SK-N-SH (cell line): ENCODE measurements at regions not wholly inside any gene's neighbourhood (a gene's known extent, or its start where the extent isn't known, plus 50 kb on each side); places are given as distances from the start of the nearest gene placed in this dataset.

Source experiments
- CTCF ChIA-PET: fragments of 300-600, 350-600 bp; formaldehyde crosslinking; extraction: SDS; loops from one replicate; lab custom pipeline; 2021; lab: Yijun Ruan, JAX
- POLR2A ChIA-PET: fragments of 350-600 bp; sonication (Branson Sonifier 250); formaldehyde crosslinking; extraction: SDS; loops from one replicate; lab custom pipeline; 2020; ENCODE audit warnings: antibody characterized with exemption, inconsistent platforms; lab: Yijun Ruan, JAX
- DNase-seq: peaks from one replicate; pipeline ENCODE4 v3.0.0; 2012
- H2AFZ ChIP-seq: fragments of 200-600 bp; sonication (generic); 2 replicates; pipeline ENCODE4 v1.8.1; 2016; ENCODE audit warnings: antibody characterized with exemption, mild to moderate bottlenecking, low read depth
- H3F3A ChIP-seq: fragments of 200-600 bp; sonication (generic); replicated peaks from 2 replicates; pipeline ENCODE3; 2016; ENCODE audit warnings: antibody characterized with exemption, mild to moderate bottlenecking; ENCODE audit not compliant: insufficient read depth
- H3K27ac ChIP-seq, 2 experiments: fragments of 200-500 bp in 1 of 2; fragments of 200-600 bp in 1 of 2; sonication (Bioruptor generic) in 1 of 2; sonication (generic), shearing (Covaris generic) in 1 of 2; 2 replicates each; pipeline versions ENCODE4 v1.5.1 to v1.6.1; 2014 to 2016; ENCODE audit warnings: low read depth in 2 of 2, inconsistent platforms in 1 of 2, low read length in 1 of 2, mild to moderate bottlenecking in 1 of 2, mixed read lengths in 1 of 2
- H3K27me3 ChIP-seq: fragments of 200-600 bp; sonication (generic), shearing (Covaris generic); 2 replicates; pipeline ENCODE4 v1.6.1; 2016; ENCODE audit warnings: mixed run types; ENCODE audit not compliant: insufficient read depth
- H3K36me3 ChIP-seq, 2 experiments: fragments of 200-500 bp in 1 of 2; fragments of 200-600 bp in 1 of 2; sonication (Bioruptor generic) in 1 of 2; sonication (generic) in 1 of 2; replicated peaks in 1 of 2; 2 replicates each; pipeline versions ENCODE3 to v1.5.1; 2014 to 2016; ENCODE audit warnings: low read length in 1 of 2, mild to moderate bottlenecking in 1 of 2; ENCODE audit not compliant: insufficient read depth in 2 of 2, control insufficient read depth in 1 of 2
- H3K4me1 ChIP-seq, 2 experiments: fragments of 200-500 bp in 1 of 2; fragments of 200-600 bp in 1 of 2; sonication (Bioruptor generic) in 1 of 2; sonication (generic), shearing (Covaris generic) in 1 of 2; 2 replicates each; pipeline versions ENCODE4 v1.5.1 to v1.6.1; 2014 to 2016; ENCODE audit warnings: low read depth in 1 of 2, low read length in 1 of 2, mixed run types in 1 of 2; ENCODE audit not compliant: insufficient read depth in 2 of 2, control insufficient read depth in 1 of 2
- H3K4me2 ChIP-seq: fragments of 200-600 bp; sonication (generic), shearing (Covaris generic); 2 replicates; pipeline ENCODE4 v1.6.1; 2017; ENCODE audit warnings: mixed run types
- H3K4me3 ChIP-seq, 2 experiments: fragments of 200-500 bp in 1 of 2; fragments of 200-600 bp in 1 of 2; sonication (Bioruptor generic) in 1 of 2; sonication (generic), shearing (Covaris generic) in 1 of 2; 2 replicates each; pipeline versions ENCODE4 v1.5.1 to v1.8.1; 2014 to 2016; ENCODE audit warnings: low read depth in 2 of 2, inconsistent platforms in 1 of 2, low read length in 1 of 2, mild to moderate bottlenecking in 1 of 2, mixed read lengths in 1 of 2, moderate library complexity in 1 of 2
- H3K79me2 ChIP-seq: fragments of 200-600 bp; sonication (generic); 2 replicates; pipeline ENCODE4 v1.8.1; 2017; ENCODE audit warnings: mild to moderate bottlenecking; ENCODE audit not compliant: insufficient read depth
- H3K9ac ChIP-seq: fragments of 200-600 bp; sonication (generic); 2 replicates; pipeline ENCODE4 v1.6.1; 2017; ENCODE audit warnings: mixed run types
- H3K9me2 ChIP-seq: fragments of 200-600 bp; sonication (generic); 2 replicates; pipeline ENCODE4 v1.6.1; 2017; ENCODE audit warnings: mixed run types
- H3K9me3 ChIP-seq: fragments of 200-600 bp; sonication (generic); 2 replicates; pipeline ENCODE4 v1.6.1; 2017; ENCODE audit warnings: mixed run types, mild to moderate bottlenecking, moderate library complexity
- H4K20me1 ChIP-seq: fragments of 200-600 bp; sonication (generic); 2 replicates; pipeline ENCODE4 v1.6.1; 2017; ENCODE audit warnings: mild to moderate bottlenecking, mixed run types; ENCODE audit not compliant: insufficient read depth
- CHD2 ChIP-seq: fragments of 150-350 bp; IDR thresholded peaks from 2 replicates; pipeline ENCODE4 v1.6.1; 2018; ENCODE audit warnings: low read length; ENCODE audit not compliant: partially characterized antibody
- ELF1 ChIP-seq: IDR thresholded peaks from 2 replicates; pipeline ENCODE4 v1.4.0; 2012
- EZH2phosphoT487 ChIP-seq: fragments of 200-600 bp; sonication (generic); IDR thresholded peaks from 2 replicates; pipeline ENCODE4 v1.6.1; 2017; ENCODE audit warnings: low read depth, mixed run types, mild to moderate bottlenecking, antibody characterized with exemption, moderate library complexity, borderline replicate concordance
- FOSL2 ChIP-seq: IDR thresholded peaks from 2 replicates; pipeline ENCODE4 v1.4.0; 2012; ENCODE audit warnings: low read depth, mild to moderate bottlenecking, moderate library complexity, borderline replicate concordance
- FOXJ3 ChIP-seq: sonication (generic); formaldehyde crosslinking; IDR thresholded peaks from 2 replicates; pipeline ENCODE4 v1.5.1; 2020; ENCODE audit warnings: mild to moderate bottlenecking, missing genetic modification reagents
- FOXM1 ChIP-seq: IDR thresholded peaks from 2 replicates; pipeline ENCODE4 v1.4.0; 2012; ENCODE audit warnings: low read depth, mild to moderate bottlenecking
- GABPA ChIP-seq: IDR thresholded peaks from 2 replicates; pipeline ENCODE4 v1.4.0; 2012; ENCODE audit warnings: low read depth, mild to moderate bottlenecking
- MEF2A ChIP-seq: IDR thresholded peaks from 2 replicates; pipeline ENCODE4 v1.4.0; 2012; ENCODE audit warnings: low read depth, borderline replicate concordance
- MXI1 ChIP-seq: IDR thresholded peaks from 2 replicates; pipeline ENCODE4 v1.6.1; 2012; ENCODE audit warnings: mild to moderate bottlenecking, low read depth, low read length, improper control_type of control experiment
- NRF1 ChIP-seq: IDR thresholded peaks from 2 replicates; pipeline ENCODE4 v1.6.1; 2012; ENCODE audit warnings: low read depth, mild to moderate bottlenecking, low read length
- PBX3 ChIP-seq: IDR thresholded peaks from 2 replicates; pipeline ENCODE4; 2012
- POLR2AphosphoS5 ChIP-seq: IDR thresholded peaks from 2 replicates; pipeline ENCODE4 v1.6.1; 2012; ENCODE audit warnings: low read depth, low read length
- RAD21 ChIP-seq: IDR thresholded peaks from 2 replicates; pipeline ENCODE4 v1.6.1; 2012; ENCODE audit warnings: mild to moderate bottlenecking, low read length
- RFX5 ChIP-seq: IDR thresholded peaks from 2 replicates; pipeline ENCODE4 v1.6.1; 2012; ENCODE audit warnings: mild to moderate bottlenecking, improper control_type of control experiment, low read length
- RXRA ChIP-seq: IDR thresholded peaks from 2 replicates; pipeline ENCODE4 v1.4.0; 2012; ENCODE audit warnings: low read depth, mild to moderate bottlenecking, borderline replicate concordance
- SIN3A ChIP-seq: IDR thresholded peaks from 2 replicates; pipeline ENCODE4 v1.6.1; 2012; ENCODE audit warnings: low read depth, mild to moderate bottlenecking, low read length, moderate library complexity, borderline replicate concordance
- SMC3 ChIP-seq: IDR thresholded peaks from 2 replicates; pipeline ENCODE4 v1.6.1; 2012; ENCODE audit warnings: low read depth, low read length, improper control_type of control experiment
- TAF1 ChIP-seq: IDR thresholded peaks from 2 replicates; pipeline ENCODE4 v1.6.1; 2012; ENCODE audit warnings: low read depth, mild to moderate bottlenecking, low read length, moderate library complexity, borderline replicate concordance
- TCF12 ChIP-seq: IDR thresholded peaks from 2 replicates; pipeline ENCODE4 v1.4.0; 2012
- USF1 ChIP-seq: IDR thresholded peaks from 2 replicates; pipeline ENCODE4 v1.4.0; 2012; ENCODE audit warnings: low read depth, borderline replicate concordance
- YY1 ChIP-seq: IDR thresholded peaks from 2 replicates; pipeline ENCODE4 v1.4.0; 2012; ENCODE audit warnings: low read depth, mild to moderate bottlenecking
- ZBTB33 ChIP-seq: IDR thresholded peaks from 2 replicates; pipeline ENCODE4 v1.4.0; 2012; ENCODE audit warnings: low read depth, borderline replicate concordance
- WGBS: methylation state at CpG from one replicate; pipeline ENCODE4 v1.1.6; 2017; ENCODE audit warnings: low lambda C conversion rate; 5-methylcytosine and 5-hydroxymethylcytosine counted together
- TF ChIP-seq, protein P1 (sequence below): fragments of 150-350 bp; IDR thresholded peaks from 2 replicates; pipeline ENCODE4 v1.6.1; 2017; ENCODE audit warnings: antibody characterized with exemption, low read length, low read depth, borderline replicate concordance
- TF ChIP-seq, protein P2 (sequence below): fragments of 150-350 bp; IDR thresholded peaks from 2 replicates; pipeline ENCODE4 v1.6.1; 2016; ENCODE audit warnings: mild to moderate bottlenecking, low read depth, low read length

DNA sequence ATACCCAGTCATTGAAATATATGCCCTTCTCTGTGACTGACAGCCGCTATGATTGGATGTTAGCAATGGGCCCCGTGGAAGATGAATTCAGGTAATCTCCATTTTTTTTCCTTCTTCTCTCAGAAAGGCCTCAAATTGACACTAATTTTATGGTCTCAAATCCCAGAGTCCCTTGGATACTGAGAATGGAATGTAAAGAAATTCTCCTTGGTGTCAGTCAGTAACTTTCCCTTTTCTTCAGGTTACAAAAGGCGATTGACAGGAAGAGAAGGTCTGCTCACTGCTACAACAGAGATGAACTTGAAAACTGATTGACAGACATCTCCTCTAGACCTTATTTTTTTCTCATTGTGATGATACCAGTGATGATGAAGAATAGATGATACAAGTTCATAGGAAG lies 748.3 kb downstream of the MAT2B start (continued):
- TF ChIP-seq RFX5 (no peak), RAD21 (no peak), EZH2phosphoT487 (no peak), CHD2 (no peak), TAF1 (no peak), POLR2AphosphoS5 (no peak), RXRA (no peak)

DNA sequence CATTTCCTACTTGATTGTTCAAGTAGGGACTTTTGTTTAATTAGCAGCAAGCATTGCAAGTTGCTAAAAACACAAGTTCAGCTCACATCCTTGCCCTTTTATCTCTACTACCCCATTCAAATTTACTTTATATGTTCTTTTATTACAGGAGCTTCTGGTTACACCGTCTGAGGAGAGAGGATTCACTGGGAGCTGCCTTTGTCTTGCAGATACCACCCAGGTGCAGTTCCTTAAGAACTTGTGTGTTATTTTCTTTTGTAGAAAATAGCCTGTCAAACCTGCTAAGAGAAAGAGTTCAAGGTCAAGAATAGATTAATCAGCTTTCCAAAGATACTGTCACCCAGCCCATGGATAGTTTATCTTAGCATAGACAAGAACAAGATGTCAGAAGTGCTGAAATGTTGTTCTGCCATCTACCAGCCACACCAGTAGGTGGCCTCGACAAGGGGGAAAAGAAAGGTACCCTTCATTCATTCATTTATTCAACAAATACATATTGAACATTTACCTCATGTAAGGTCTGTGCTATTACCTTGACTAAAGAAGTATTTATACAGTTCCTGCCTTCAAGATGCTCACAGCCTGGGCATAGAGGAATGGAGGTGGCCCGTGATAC lies 750.3 kb downstream of the MAT2B start:
- Histone ChIP-seq H4K20me1 (no peaks in the 10 kb centered on the region), H3K4me1 (no peaks in the 10 kb centered on the region), H2AFZ (no peak overlapping the region), H3K4me2 (no peak overlapping the region), H3K9me3 (no peaks in the 10 kb centered on the region), H3K4me3 (no peak overlapping the region), H3K79me2 (no peaks in the 10 kb centered on the region), H3K27ac (no peak overlapping the region), H3F3A (no peaks in the 10 kb centered on the region), H3K36me3 (no peaks in the 10 kb centered on the region), H3K9ac (no peak overlapping the region), H3K27me3 (no peaks in the 10 kb centered on the region), H3K9me2 (no peaks in the 10 kb centered on the region)
- no peak for DNase-seq
- 77% methylated on average over 3 of the region's 3 CpGs for WGBS
- POLR2A ChIA-PET, result no interaction called here
- TF ChIP-seq FOXM1 (no peak), YY1 (no peak), ZBTB33 (no peak), SMC3 (no peak), SIN3A (no peak), MEF2A (no peak), PBX3 (no peak), GABPA (no peak), NRF1 (no peak), FOXJ3 (CRISPR knock-in tag) (no peak), ELF1 (no peak), USF1 (no peak), FOSL2 (no peak), CHD2 (no peak), TCF12 (no peak), MXI1 (no peak)
- TF ChIP-seq, protein P1, sequence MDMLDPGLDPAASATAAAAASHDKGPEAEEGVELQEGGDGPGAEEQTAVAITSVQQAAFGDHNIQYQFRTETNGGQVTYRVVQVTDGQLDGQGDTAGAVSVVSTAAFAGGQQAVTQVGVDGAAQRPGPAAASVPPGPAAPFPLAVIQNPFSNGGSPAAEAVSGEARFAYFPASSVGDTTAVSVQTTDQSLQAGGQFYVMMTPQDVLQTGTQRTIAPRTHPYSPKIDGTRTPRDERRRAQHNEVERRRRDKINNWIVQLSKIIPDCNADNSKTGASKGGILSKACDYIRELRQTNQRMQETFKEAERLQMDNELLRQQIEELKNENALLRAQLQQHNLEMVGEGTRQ, result no peak
- TF ChIP-seq, protein P2, sequence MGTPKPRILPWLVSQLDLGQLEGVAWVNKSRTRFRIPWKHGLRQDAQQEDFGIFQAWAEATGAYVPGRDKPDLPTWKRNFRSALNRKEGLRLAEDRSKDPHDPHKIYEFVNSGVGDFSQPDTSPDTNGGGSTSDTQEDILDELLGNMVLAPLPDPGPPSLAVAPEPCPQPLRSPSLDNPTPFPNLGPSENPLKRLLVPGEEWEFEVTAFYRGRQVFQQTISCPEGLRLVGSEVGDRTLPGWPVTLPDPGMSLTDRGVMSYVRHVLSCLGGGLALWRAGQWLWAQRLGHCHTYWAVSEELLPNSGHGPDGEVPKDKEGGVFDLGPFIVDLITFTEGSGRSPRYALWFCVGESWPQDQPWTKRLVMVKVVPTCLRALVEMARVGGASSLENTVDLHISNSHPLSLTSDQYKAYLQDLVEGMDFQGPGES, result no peak
- CTCF ChIA-PET, result no interaction called here
